SK-N-SH treated with all-trans-retinoic acid at 6 μM for 48 hours (cell line): ENCODE measurements at regions not wholly inside any gene's neighbourhood (a gene's known extent, or its start where the extent isn't known, plus 50 kb on each side); places are given as distances from the start of the nearest gene placed in this dataset.

Source experiments
- ATAC-seq: fragments of 200-7000 bp; cut with Tn5 transposase; 3 replicates; pipeline ENCODE4 v1.9.1; 2020; ENCODE audit warnings: mild to moderate bottlenecking, moderate library complexity
- BACH2 ChIP-seq: fragments of 250-450 bp; sonication (Bioruptor Pico); IDR thresholded peaks from 2 replicates; pipeline ENCODE4 v1.9.0; 2021; ENCODE audit warnings: mild to moderate bottlenecking, borderline replicate concordance
- CSDC2 ChIP-seq: fragments of 250-450 bp; sonication (Bioruptor Pico); IDR thresholded peaks from 2 replicates; pipeline ENCODE4 v1.5.0; 2020; ENCODE audit warnings: mild to moderate bottlenecking, moderate library complexity
- CSRNP3 ChIP-seq: fragments of 250-450 bp; sonication (Bioruptor Pico); IDR thresholded peaks from 2 replicates; pipeline ENCODE4 v1.5.1; 2021; ENCODE audit warnings: mild to moderate bottlenecking, moderate library complexity
- GLIS3 ChIP-seq: fragments of 250-450 bp; sonication (Bioruptor Pico); IDR thresholded peaks from 2 replicates; pipeline ENCODE4 v1.5.0; 2020; ENCODE audit warnings: mild to moderate bottlenecking, moderate library complexity
- ISL1 ChIP-seq: fragments of 250-450 bp; sonication (Bioruptor Pico); IDR thresholded peaks from 2 replicates; pipeline ENCODE4 v2.1.2; 2022; ENCODE audit warnings: mild to moderate bottlenecking, moderate library complexity
- OSR1 ChIP-seq: fragments of 250-450 bp; sonication (Bioruptor Pico); IDR thresholded peaks from 2 replicates; pipeline ENCODE4 v1.8.0; 2022; ENCODE audit warnings: moderate library complexity, mild to moderate bottlenecking, inconsistent platforms
- PATZ1 ChIP-seq: fragments of 250-450 bp; sonication (Bioruptor Pico); IDR thresholded peaks from 2 replicates; pipeline ENCODE4 v1.8.0; 2020; ENCODE audit warnings: mild to moderate bottlenecking, moderate library complexity, borderline replicate concordance
- POU6F1 ChIP-seq: fragments of 250-450 bp; sonication (Bioruptor Pico); IDR thresholded peaks from 2 replicates; pipeline ENCODE4 v1.8.0; 2021; ENCODE audit warnings: low read depth, mild to moderate bottlenecking, moderate library complexity, borderline replicate concordance
- PPARA ChIP-seq: fragments of 250-450 bp; sonication (Bioruptor Pico); IDR thresholded peaks from 2 replicates; pipeline ENCODE4 v1.5.0; 2020; ENCODE audit warnings: mild to moderate bottlenecking, borderline replicate concordance
- RARB ChIP-seq: fragments of 250-450 bp; sonication (Bioruptor Pico); IDR thresholded peaks from 2 replicates; pipeline ENCODE4 v1.8.0; 2021; ENCODE audit warnings: mild to moderate bottlenecking, moderate library complexity
- TCF4 ChIP-seq: fragments of 250-450 bp; sonication (Bioruptor Pico); IDR thresholded peaks from 2 replicates; pipeline ENCODE4 v1.8.0; 2021; ENCODE audit warnings: mild to moderate bottlenecking, moderate library complexity, borderline replicate concordance
- TOX ChIP-seq: fragments of 250-450 bp; sonication (Bioruptor Pico); IDR thresholded peaks from 2 replicates; pipeline ENCODE4 v1.8.0; 2021; ENCODE audit warnings: mild to moderate bottlenecking, moderate library complexity, borderline replicate concordance
- TSHZ2 ChIP-seq: fragments of 250-450 bp; sonication (Bioruptor Pico); IDR thresholded peaks from 2 replicates; pipeline ENCODE4 v1.5.0; 2020; ENCODE audit warnings: mild to moderate bottlenecking, moderate library complexity
- ZFP3 ChIP-seq: fragments of 250-450 bp; sonication (Bioruptor Pico); IDR thresholded peaks from 2 replicates; pipeline ENCODE4 v1.5.0; 2020; ENCODE audit warnings: mild to moderate bottlenecking, moderate library complexity
- ZFP30 ChIP-seq: fragments of 450-650 bp; formaldehyde crosslinking; IDR thresholded peaks from 2 replicates; pipeline ENCODE4 v1.5.0; 2022; ENCODE audit warnings: mild to moderate bottlenecking, moderate library complexity
- ZNF565 ChIP-seq: fragments of 450-650 bp; formaldehyde crosslinking; conservative IDR thresholded peaks from 2 replicates; pipeline ENCODE4 v1.5.0; 2020; ENCODE audit warnings: low read depth, mild to moderate bottlenecking, moderate library complexity
- ZNF70 ChIP-seq: fragments of 450-650 bp; formaldehyde crosslinking; IDR thresholded peaks from 2 replicates; pipeline ENCODE4 v1.5.0; 2020; ENCODE audit warnings: mild to moderate bottlenecking, moderate library complexity
- ZNF8 ChIP-seq: fragments of 450-650 bp; formaldehyde crosslinking; IDR thresholded peaks from 2 replicates; pipeline ENCODE4 v1.5.0; 2020; ENCODE audit warnings: mild to moderate bottlenecking, moderate library complexity

- no peak for ATAC-seq
- no peak for TF ChIP-seq TCF4
- TF ChIP-seq POU6F1 (CRISPR knock-in tag), result no peak
- no peak for TF ChIP-seq TOX
- TF ChIP-seq ZFP30 (CRISPR knock-in tag), result no peak
- TF ChIP-seq CSRNP3 (CRISPR knock-in tag), result no peak
- TF ChIP-seq RARB (CRISPR knock-in tag), result no peak
These were observed 272.1 kb downstream of the RASEF start for GRCh38 chr9:82790875-82791274.

- TF ChIP-seq CSDC2 (CRISPR knock-in tag), result no peak
- TF ChIP-seq PPARA (CRISPR knock-in tag), result no peak
- no peak for TF ChIP-seq ISL1 (CRISPR knock-in tag)
- no peak for TF ChIP-seq ZNF70
- no peak for TF ChIP-seq OSR1 (CRISPR knock-in tag)
- TF ChIP-seq PATZ1 (CRISPR knock-in tag), result no peak
- TF ChIP-seq ZNF565 (CRISPR knock-in tag), result no peak
- TF ChIP-seq ZFP3 (CRISPR knock-in tag), result no peak
- no peak for TF ChIP-seq TSHZ2 (CRISPR knock-in tag)
- no peak for TF ChIP-seq BACH2
- TF ChIP-seq CSRNP3 (CRISPR knock-in tag), result no peak
- no peak for TF ChIP-seq GLIS3 (CRISPR knock-in tag)
- ATAC-seq, result no peak
These were observed 271.2 kb downstream of the RASEF start for GRCh38 chr9:82791692-82792091.

GRCh38 chr9:82797534-82797933, 265.4 kb downstream of the RASEF start:
- no peak for ATAC-seq
- TF ChIP-seq ZNF8 (CRISPR knock-in tag) (no peak), TOX (no peak), ZNF70 (no peak), RARB (CRISPR knock-in tag) (no peak), CSDC2 (CRISPR knock-in tag) (no peak), CSRNP3 (CRISPR knock-in tag) (no peak), POU6F1 (CRISPR knock-in tag) (no peak), BACH2 (no peak), TSHZ2 (CRISPR knock-in tag) (no peak)
